HEK293 (cell line): ENCODE measurements at regions not wholly inside any gene's neighbourhood (a gene's known extent, or its start where the extent isn't known, plus 50 kb on each side); places are given as distances from the start of the nearest gene placed in this dataset.

Source experiments
- CTCF ChIA-PET: fragments of 350-600 bp; formaldehyde crosslinking; extraction: SDS; loops from one replicate; lab custom pipeline; 2021; ENCODE audit warnings: antibody characterized with exemption; lab: Yijun Ruan, JAX
- POLR2A ChIA-PET: fragments of 300-600 bp; formaldehyde crosslinking; extraction: SDS; loops from one replicate; lab custom pipeline; 2020; ENCODE audit warnings: antibody characterized with exemption, inconsistent platforms; lab: Yijun Ruan, JAX
- H3K27ac ChIP-seq: fragments of 200-500 bp; sonication (Bioruptor generic); 2 replicates; pipeline ENCODE4 v1.5.1; 2014; ENCODE audit warnings: low read depth, low read length, control low read depth, inconsistent platforms; ENCODE audit errors: extremely low read depth
- H3K36me3 ChIP-seq, 2 experiments: fragments of 200-500 bp in 1 of 2; sonication (Bioruptor generic) in 1 of 2; 1 replicate in 1 of 2; 2 replicates in 1 of 2; pipeline ENCODE4 v1.5.1; 2014 to 2017; ENCODE audit warnings: inconsistent platforms in 2 of 2, low read length in 2 of 2; ENCODE audit not compliant: control insufficient read depth in 2 of 2, insufficient read depth in 1 of 2
- H3K4me1 ChIP-seq: fragments of 200-500 bp; sonication (Bioruptor generic); 2 replicates; pipeline ENCODE4 v1.5.1; 2014; ENCODE audit warnings: mild to moderate bottlenecking, low read length, inconsistent platforms; ENCODE audit not compliant: control insufficient read depth, insufficient read depth
- H3K4me3 ChIP-seq: 2 replicates; pipeline ENCODE4 v1.5.1; 2011; ENCODE audit warnings: low read depth, mild to moderate bottlenecking, control low read depth, low read length, moderate library complexity
- H3K9me3 ChIP-seq: fragments of 200-500 bp; sonication (Bioruptor generic); 2 replicates; pipeline ENCODE4 v1.5.1; 2014; ENCODE audit warnings: low read depth, low read length, inconsistent platforms; ENCODE audit not compliant: control insufficient read depth, insufficient read depth
- IKZF3 ChIP-seq: fragments of 450-650 bp; IDR thresholded peaks from 2 replicates; pipeline ENCODE4 v1.5.0; 2018; ENCODE audit warnings: missing biosample characterization, mild to moderate bottlenecking, missing genetic modification characterization, moderate library complexity
- OVOL3 ChIP-seq: fragments of 450-650 bp; formaldehyde crosslinking; IDR thresholded peaks from 2 replicates; pipeline ENCODE4 v1.5.1; 2016; ENCODE audit warnings: missing biosample characterization, missing genetic modification characterization
- REPIN1 ChIP-seq: fragments of 450-650 bp; formaldehyde crosslinking; IDR thresholded peaks from 2 replicates; pipeline ENCODE4 v1.5.1; 2017; ENCODE audit warnings: missing biosample characterization, missing genetic modification characterization, low read depth
- SCRT2 ChIP-seq: fragments of 450-650 bp; formaldehyde crosslinking; IDR thresholded peaks from 2 replicates; pipeline ENCODE4 v1.5.1; 2016; ENCODE audit warnings: missing biosample characterization, missing genetic modification characterization
- SP7 ChIP-seq: fragments of 450-650 bp; formaldehyde crosslinking; IDR thresholded peaks from 2 replicates; pipeline ENCODE4 v1.5.1; 2016; ENCODE audit warnings: missing biosample characterization, missing genetic modification characterization
- WT1 ChIP-seq: fragments of 450-650 bp; formaldehyde crosslinking; IDR thresholded peaks from 2 replicates; pipeline ENCODE4 v1.5.1; 2016; ENCODE audit warnings: missing biosample characterization, missing genetic modification characterization
- ZBTB17 ChIP-seq: fragments of 450-650 bp; formaldehyde crosslinking; IDR thresholded peaks from 2 replicates; pipeline ENCODE4 v1.5.1; 2016; ENCODE audit warnings: missing biosample characterization, missing genetic modification characterization
- ZFP69B ChIP-seq: fragments of 450-650 bp; formaldehyde crosslinking; IDR thresholded peaks from 2 replicates; pipeline ENCODE4 v1.5.1; 2016; ENCODE audit warnings: missing biosample characterization, missing genetic modification characterization
- ZNF121 ChIP-seq: fragments of 450-650 bp; formaldehyde crosslinking; IDR thresholded peaks from 2 replicates; pipeline ENCODE4 v1.5.1; 2016; ENCODE audit warnings: missing biosample characterization, missing genetic modification characterization
- ZNF324 ChIP-seq: fragments of 450-650 bp; formaldehyde crosslinking; IDR thresholded peaks from 2 replicates; pipeline ENCODE4 v1.5.1; 2016; ENCODE audit warnings: missing biosample characterization, missing genetic modification characterization
- ZNF341 ChIP-seq: fragments of 450-650 bp; formaldehyde crosslinking; IDR thresholded peaks from 2 replicates; pipeline ENCODE4; 2016; ENCODE audit warnings: low read depth, missing biosample characterization, missing genetic modification characterization
- ZNF350 ChIP-seq: fragments of 450-650 bp; formaldehyde crosslinking; IDR thresholded peaks from 2 replicates; pipeline ENCODE4 v1.5.0; 2017; ENCODE audit warnings: missing biosample characterization, mild to moderate bottlenecking, missing genetic modification characterization
- ZNF394 ChIP-seq: fragments of 450-650 bp; formaldehyde crosslinking; IDR thresholded peaks from 2 replicates; pipeline ENCODE4 v1.5.1; 2016; ENCODE audit warnings: missing biosample characterization, missing genetic modification characterization, mild to moderate bottlenecking, moderate library complexity, borderline replicate concordance
- ZNF416 ChIP-seq: fragments of 450-650 bp; formaldehyde crosslinking; IDR thresholded peaks from 2 replicates; pipeline ENCODE4 v1.5.1; 2016; ENCODE audit warnings: missing biosample characterization, missing genetic modification characterization
- ZNF555 ChIP-seq: fragments of 450-650 bp; formaldehyde crosslinking; conservative IDR thresholded peaks from 2 replicates; pipeline ENCODE4 v1.5.1; 2017; ENCODE audit warnings: missing biosample characterization, mild to moderate bottlenecking, missing genetic modification characterization, inconsistent platforms
- ZNF571 ChIP-seq: fragments of 450-650 bp; formaldehyde crosslinking; IDR thresholded peaks from 2 replicates; pipeline ENCODE4 v1.5.0; 2017; ENCODE audit warnings: missing biosample characterization, missing genetic modification characterization
- ZNF585B ChIP-seq: fragments of 450-650 bp; formaldehyde crosslinking; IDR thresholded peaks from 2 replicates; pipeline ENCODE4 v1.5.1; 2016; ENCODE audit warnings: missing biosample characterization, missing genetic modification characterization
- ZNF623 ChIP-seq: fragments of 450-650 bp; formaldehyde crosslinking; IDR thresholded peaks from 2 replicates; pipeline ENCODE4 v1.5.1; 2016; ENCODE audit warnings: missing biosample characterization, missing genetic modification characterization
- ZNF677 ChIP-seq: fragments of 450-650 bp; IDR thresholded peaks from 2 replicates; pipeline ENCODE4 v1.5.0; 2018; ENCODE audit warnings: missing biosample characterization, mild to moderate bottlenecking, missing genetic modification characterization, moderate library complexity
- ZNF785 ChIP-seq: fragments of 450-650 bp; formaldehyde crosslinking; IDR thresholded peaks from 2 replicates; pipeline ENCODE4 v1.5.1; 2016; ENCODE audit warnings: missing biosample characterization, missing genetic modification characterization
- ZSCAN30 ChIP-seq: fragments of 450-650 bp; IDR thresholded peaks from 2 replicates; pipeline ENCODE4 v1.5.1; 2018; ENCODE audit warnings: missing biosample characterization, mild to moderate bottlenecking, missing genetic modification characterization, moderate library complexity
- TF ChIP-seq, protein P1 (sequence below): fragments of 450-650 bp; formaldehyde crosslinking; IDR thresholded peaks from 2 replicates; pipeline ENCODE4 v1.5.1; 2016; ENCODE audit warnings: missing biosample characterization, missing genetic modification characterization, low read depth
- TF ChIP-seq, protein P2 (sequence below): fragments of 450-650 bp; formaldehyde crosslinking; IDR thresholded peaks from 2 replicates; pipeline ENCODE4 v1.5.1; 2017; ENCODE audit warnings: missing biosample characterization, missing genetic modification characterization
- TF ChIP-seq, protein P3 (sequence below): fragments of 450-650 bp; formaldehyde crosslinking; IDR thresholded peaks from 2 replicates; pipeline ENCODE4 v1.5.1; 2016; ENCODE audit warnings: missing biosample characterization, missing genetic modification characterization
- TF ChIP-seq, protein P4 (sequence below): fragments of 450-650 bp; formaldehyde crosslinking; IDR thresholded peaks from 2 replicates; pipeline ENCODE4 v1.5.1; 2016; ENCODE audit warnings: missing biosample characterization, missing genetic modification characterization
- TF ChIP-seq, protein P5 (sequence below): fragments of 450-650 bp; formaldehyde crosslinking; IDR thresholded peaks from 2 replicates; pipeline ENCODE4 v1.5.1; 2016; ENCODE audit warnings: missing biosample characterization, missing genetic modification characterization

DNA sequence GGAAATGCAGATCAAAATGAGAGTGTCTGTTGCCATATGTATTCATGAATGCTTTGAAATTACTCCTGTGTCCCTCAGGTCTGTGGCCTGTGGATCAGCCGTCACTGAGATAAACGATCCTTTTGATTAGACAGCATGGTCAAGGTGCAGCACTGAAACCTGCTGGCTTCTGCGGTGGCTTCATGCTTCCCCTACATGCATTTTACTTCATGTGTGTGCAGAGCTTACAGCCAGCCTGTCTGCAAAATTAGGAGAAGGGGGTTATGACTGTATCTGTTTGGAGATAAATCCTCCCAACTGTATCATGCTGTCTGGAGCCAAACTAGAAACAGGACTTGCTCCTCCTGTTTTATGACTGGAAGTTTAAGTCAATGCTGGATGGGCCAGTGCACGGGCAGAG is 71.0 kb upstream of the PLPP4 start:
- ChIA-PET CTCF (no interaction called here), POLR2A (no interaction called here)
- Histone ChIP-seq H3K27ac (no peak overlapping the region), H3K4me1 (no peaks in the 10 kb centered on the region), H3K36me3 (no peaks in the 10 kb centered on the region), H3K9me3 (no peaks in the 10 kb centered on the region), H3K4me3 (no peak overlapping the region)
- TF ChIP-seq ZBTB17 (tag by site-specific recombination) (no peak), ZNF341 (tag by site-specific recombination) (no peak), ZFP69B (tag by site-specific recombination) (no peak), ZNF350 (no peak), ZNF785 (tag by site-specific recombination) (no peak), IKZF3 (tag by site-specific recombination) (no peak), REPIN1 (no peak), ZNF121 (no peak), ZSCAN30 (tag by site-specific recombination) (no peak), SP7 (tag by site-specific recombination) (no peak)
- TF ChIP-seq, protein P1, sequence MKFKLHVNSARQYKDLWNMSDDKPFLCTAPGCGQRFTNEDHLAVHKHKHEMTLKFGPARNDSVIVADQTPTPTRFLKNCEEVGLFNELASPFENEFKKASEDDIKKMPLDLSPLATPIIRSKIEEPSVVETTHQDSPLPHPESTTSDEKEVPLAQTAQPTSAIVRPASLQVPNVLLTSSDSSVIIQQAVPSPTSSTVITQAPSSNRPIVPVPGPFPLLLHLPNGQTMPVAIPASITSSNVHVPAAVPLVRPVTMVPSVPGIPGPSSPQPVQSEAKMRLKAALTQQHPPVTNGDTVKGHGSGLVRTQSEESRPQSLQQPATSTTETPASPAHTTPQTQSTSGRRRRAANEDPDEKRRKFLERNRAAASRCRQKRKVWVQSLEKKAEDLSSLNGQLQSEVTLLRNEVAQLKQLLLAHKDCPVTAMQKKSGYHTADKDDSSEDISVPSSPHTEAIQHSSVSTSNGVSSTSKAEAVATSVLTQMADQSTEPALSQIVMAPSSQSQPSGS, result no peak
- TF ChIP-seq, protein P2, sequence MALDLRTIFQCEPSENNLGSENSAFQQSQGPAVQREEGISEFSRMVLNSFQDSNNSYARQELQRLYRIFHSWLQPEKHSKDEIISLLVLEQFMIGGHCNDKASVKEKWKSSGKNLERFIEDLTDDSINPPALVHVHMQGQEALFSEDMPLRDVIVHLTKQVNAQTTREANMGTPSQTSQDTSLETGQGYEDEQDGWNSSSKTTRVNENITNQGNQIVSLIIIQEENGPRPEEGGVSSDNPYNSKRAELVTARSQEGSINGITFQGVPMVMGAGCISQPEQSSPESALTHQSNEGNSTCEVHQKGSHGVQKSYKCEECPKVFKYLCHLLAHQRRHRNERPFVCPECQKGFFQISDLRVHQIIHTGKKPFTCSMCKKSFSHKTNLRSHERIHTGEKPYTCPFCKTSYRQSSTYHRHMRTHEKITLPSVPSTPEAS (tag by site-specific recombination), result no peak

DNA sequence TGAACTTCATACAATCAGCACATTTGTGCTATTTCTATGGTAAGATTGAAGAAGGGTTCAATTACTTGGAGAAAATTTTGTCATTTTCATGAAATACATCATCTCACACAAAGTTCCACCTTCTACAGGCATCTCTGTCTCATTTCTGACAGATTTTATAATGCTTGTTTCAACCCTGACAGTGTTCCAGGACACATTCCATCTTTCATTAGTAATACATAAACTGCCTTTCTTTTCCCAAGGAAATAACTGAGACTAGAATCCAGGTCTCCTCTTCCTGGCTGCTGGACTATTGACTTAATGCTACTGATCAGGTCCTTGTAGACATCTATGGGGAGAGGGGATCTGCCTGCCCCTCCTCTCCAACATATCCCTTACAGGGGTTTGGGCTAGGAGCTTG is 70.1 kb upstream of the PLPP4 start:
- POLR2A ChIA-PET, result no interaction called here
- Histone ChIP-seq H3K4me3 (no peak overlapping the region), H3K36me3 (no peaks in the 10 kb centered on the region), H3K4me1 (no peaks in the 10 kb centered on the region), H3K27ac (no peak overlapping the region), H3K9me3 (no peaks in the 10 kb centered on the region)
- CTCF ChIA-PET, result no interaction called here
- TF ChIP-seq ZNF585B (tag by site-specific recombination), result no peak

DNA sequence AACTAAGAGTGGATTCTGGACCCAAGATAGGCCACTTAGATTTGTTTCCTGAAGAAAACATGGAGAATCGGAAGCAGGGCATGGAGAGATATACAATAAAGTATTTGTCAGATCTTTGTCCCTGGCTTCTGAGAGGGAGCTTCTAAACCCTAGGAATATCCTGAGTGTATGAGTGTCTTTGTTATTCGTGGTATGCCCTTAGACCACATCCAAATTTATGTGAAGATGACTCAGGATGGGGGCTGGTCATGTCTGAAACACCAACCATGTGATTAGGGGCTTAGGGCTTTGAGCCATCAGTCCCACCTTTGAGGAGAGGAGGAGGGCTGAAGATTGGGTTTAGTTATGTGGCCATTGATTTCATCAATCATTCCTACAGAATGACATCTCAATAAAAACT is 69.7 kb upstream of the PLPP4 start:
- ChIA-PET POLR2A (no interaction called here), CTCF (no interaction called here)
- Histone ChIP-seq H3K4me1 (no peaks in the 10 kb centered on the region), H3K27ac (no peak overlapping the region), H3K9me3 (no peaks in the 10 kb centered on the region), H3K4me3 (no peak overlapping the region), H3K36me3 (no peaks in the 10 kb centered on the region)
- TF ChIP-seq, protein P3, sequence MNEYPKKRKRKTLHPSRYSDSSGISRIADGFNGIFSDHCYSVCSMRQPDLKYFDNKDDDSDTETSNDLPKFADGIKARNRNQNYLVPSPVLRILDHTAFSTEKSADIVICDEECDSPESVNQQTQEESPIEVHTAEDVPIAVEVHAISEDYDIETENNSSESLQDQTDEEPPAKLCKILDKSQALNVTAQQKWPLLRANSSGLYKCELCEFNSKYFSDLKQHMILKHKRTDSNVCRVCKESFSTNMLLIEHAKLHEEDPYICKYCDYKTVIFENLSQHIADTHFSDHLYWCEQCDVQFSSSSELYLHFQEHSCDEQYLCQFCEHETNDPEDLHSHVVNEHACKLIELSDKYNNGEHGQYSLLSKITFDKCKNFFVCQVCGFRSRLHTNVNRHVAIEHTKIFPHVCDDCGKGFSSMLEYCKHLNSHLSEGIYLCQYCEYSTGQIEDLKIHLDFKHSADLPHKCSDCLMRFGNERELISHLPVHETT (tag by site-specific recombination), result no peak
- TF ChIP-seq ZNF394 (tag by site-specific recombination) (no peak), ZSCAN30 (tag by site-specific recombination) (no peak), ZNF623 (tag by site-specific recombination) (no peak), ZNF416 (no peak), REPIN1 (no peak), ZNF571 (no peak), ZNF677 (tag by site-specific recombination) (no peak), ZNF324 (tag by site-specific recombination) (no peak), WT1 (tag by site-specific recombination) (no peak), OVOL3 (tag by site-specific recombination) (no peak), SCRT2 (no peak), ZNF555 (tag by site-specific recombination) (no peak)
- TF ChIP-seq, protein P4, sequence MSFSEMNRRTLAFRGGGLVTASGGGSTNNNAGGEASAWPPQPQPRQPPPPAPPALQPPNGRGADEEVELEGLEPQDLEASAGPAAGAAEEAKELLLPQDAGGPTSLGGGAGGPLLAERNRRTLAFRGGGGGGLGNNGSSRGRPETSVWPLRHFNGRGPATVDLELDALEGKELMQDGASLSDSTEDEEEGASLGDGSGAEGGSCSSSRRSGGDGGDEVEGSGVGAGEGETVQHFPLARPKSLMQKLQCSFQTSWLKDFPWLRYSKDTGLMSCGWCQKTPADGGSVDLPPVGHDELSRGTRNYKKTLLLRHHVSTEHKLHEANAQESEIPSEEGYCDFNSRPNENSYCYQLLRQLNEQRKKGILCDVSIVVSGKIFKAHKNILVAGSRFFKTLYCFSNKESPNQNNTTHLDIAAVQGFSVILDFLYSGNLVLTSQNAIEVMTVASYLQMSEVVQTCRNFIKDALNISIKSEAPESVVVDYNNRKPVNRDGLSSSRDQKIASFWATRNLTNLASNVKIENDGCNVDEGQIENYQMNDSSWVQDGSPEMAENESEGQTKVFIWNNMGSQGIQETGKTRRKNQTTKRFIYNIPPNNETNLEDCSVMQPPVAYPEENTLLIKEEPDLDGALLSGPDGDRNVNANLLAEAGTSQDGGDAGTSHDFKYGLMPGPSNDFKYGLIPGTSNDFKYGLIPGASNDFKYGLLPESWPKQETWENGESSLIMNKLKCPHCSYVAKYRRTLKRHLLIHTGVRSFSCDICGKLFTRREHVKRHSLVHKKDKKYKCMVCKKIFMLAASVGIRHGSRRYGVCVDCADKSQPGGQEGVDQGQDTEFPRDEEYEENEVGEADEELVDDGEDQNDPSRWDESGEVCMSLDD (tag by site-specific recombination), result no peak
- TF ChIP-seq, protein P5, sequence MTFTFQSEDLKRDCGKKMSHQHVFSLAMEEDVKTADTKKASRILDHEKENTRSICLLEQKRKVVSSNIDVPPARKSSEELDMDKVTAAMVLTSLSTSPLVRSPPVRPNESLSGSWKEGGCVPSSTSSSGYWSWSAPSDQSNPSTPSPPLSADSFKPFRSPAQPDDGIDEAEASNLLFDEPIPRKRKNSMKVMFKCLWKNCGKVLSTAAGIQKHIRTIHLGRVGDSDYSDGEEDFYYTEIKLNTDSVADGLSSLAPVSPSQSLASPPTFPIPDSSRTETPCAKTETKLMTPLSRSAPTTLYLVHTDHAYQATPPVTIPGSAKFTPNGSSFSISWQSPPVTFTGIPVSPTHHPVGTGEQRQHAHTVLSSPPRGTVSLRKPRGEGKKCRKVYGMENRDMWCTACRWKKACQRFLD (tag by site-specific recombination), result no peak
